ENCODE measurements at regions not wholly inside any gene's neighbourhood (a gene's known extent, or its start where the extent isn't known, plus 50 kb on each side); places are given as distances from the start of the nearest gene placed in this dataset.

GRCh38 chr18:29217124-29217915 is 1040.4 kb upstream of the CDH2 start:
- DNase-seq (ENCODE audit: low read depth): no peak

- DNase-seq (ENCODE audit: low read depth): no peak
Observed at GRCh38 chr18:29198834-29199233, 1021.9 kb upstream of the CDH2 start.

GRCh38 chr18:29196307-29196706 is 1019.4 kb upstream of the CDH2 start:
- DNase-seq (ENCODE audit: low read depth): no peak

GRCh38 chr18:29191263-29191662 is 1014.3 kb upstream of the CDH2 start:
- DNase-seq (ENCODE audit: low read depth): no peak

GRCh38 chr18:29188760-29189159 is 1011.8 kb upstream of the CDH2 start:
- DNase-seq (ENCODE audit: low read depth): no peak

- no peak for DNase-seq (ENCODE audit: low read depth)
Observed at GRCh38 chr18:29185801-29186200, 1008.9 kb upstream of the CDH2 start.

- no peak for DNase-seq (ENCODE audit: low read depth)
Observed at GRCh38 chr18:29184654-29185053, 1007.7 kb upstream of the CDH2 start.

- peak; percentile 74 for DNase-seq (ENCODE audit: low read depth)
Observed at GRCh38 chr18:29181151-29181901, 1004.4 kb upstream of the CDH2 start.

- DNase-seq (ENCODE audit: low read depth): no peak
Observed at GRCh38 chr18:29176681-29177080, 999.8 kb upstream of the CDH2 start.

- DNase-seq (ENCODE audit: low read depth): no peak
Observed at GRCh38 chr18:29174891-29175290, 998.0 kb upstream of the CDH2 start.

GRCh38 chr18:29172756-29173067 is 995.8 kb upstream of the CDH2 start:
- no peak for DNase-seq (ENCODE audit: low read depth)

- no peak for DNase-seq (ENCODE audit: low read depth)
Observed at GRCh38 chr18:29171892-29172755, 995.2 kb upstream of the CDH2 start.

- DNase-seq (ENCODE audit: low read depth): no peak
Observed at GRCh38 chr18:29169599-29169998, 992.7 kb upstream of the CDH2 start.

- DNase-seq (ENCODE audit: low read depth): peak; percentile 89
Observed at GRCh38 chr18:29164993-29165599, 988.2 kb upstream of the CDH2 start.

- DNase-seq (ENCODE audit: low read depth): peak; percentile 88
Observed at GRCh38 chr18:29164020-29164706, 987.2 kb upstream of the CDH2 start.

- DNase-seq (ENCODE audit: low read depth): no peak
Observed at GRCh38 chr18:29163596-29163995, 986.7 kb upstream of the CDH2 start.

GRCh38 chr18:29161429-29161828 is 984.5 kb upstream of the CDH2 start:
- no peak for DNase-seq (ENCODE audit: low read depth)

GRCh38 chr18:29160170-29160569 is 983.2 kb upstream of the CDH2 start:
- DNase-seq (ENCODE audit: low read depth): no peak

- DNase-seq (ENCODE audit: low read depth): no peak
Observed at GRCh38 chr18:29157905-29158304, 981.0 kb upstream of the CDH2 start.

- DNase-seq (ENCODE audit: low read depth): no peak
Observed at GRCh38 chr18:29157057-29157780, 980.3 kb upstream of the CDH2 start.

GRCh38 chr18:29156531-29156930 is 979.6 kb upstream of the CDH2 start:
- no peak for DNase-seq (ENCODE audit: low read depth)

Data from non-pigmented ciliary epithelial cell (primary cell).